H4 (cell line): ENCODE measurements at regions not wholly inside any gene's neighbourhood (a gene's known extent, or its start where the extent isn't known, plus 50 kb on each side); places are given as distances from the start of the nearest gene placed in this dataset.

ENCODE experiments used
- DNase-seq: peaks from one replicate; pipeline ENCODE4 v3.0.0-alpha.2; 2015; ENCODE audit warnings: low spot score

DNA sequence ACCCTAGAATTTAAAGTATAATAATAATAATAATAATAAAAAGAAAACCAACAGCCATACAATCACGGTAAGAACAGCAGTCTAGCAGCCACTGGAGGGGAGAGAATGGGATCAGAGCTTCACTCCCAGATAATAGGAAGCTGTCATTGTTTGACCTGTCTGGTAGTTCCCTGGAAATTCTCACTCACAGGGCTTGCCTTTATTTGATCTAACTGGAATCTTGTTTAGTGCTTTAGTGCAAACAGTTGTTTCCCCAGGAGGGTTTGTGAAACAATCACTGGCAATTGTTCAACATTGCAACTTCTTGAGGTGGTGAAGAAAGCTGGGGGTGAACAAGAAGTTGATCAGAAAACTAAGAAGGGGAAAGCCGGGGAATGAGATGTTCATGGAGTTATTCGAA lies 68.7 kb upstream of the PTCSC3 start:
- no peak for DNase-seq

DNA sequence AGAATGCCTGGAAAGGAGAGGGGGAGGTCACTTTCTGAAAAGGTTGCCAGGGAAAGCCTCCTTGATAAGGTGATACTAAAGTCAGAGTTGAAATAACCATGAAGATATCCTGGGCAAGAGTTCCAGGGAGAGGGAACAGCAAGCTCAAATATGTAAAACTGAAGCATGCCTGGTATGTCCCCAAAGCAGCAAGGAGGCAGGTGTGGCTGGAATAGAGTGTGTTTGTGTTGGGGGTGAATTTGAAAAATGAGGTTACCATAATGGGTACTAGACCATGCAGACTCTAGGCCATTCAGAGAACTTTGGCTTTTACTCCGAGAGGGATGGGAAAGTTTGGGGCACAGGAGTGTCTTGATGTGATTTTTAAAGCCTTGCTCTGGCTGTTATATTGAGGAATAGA lies 66.7 kb upstream of the PTCSC3 start:
- no peak for DNase-seq

DNA sequence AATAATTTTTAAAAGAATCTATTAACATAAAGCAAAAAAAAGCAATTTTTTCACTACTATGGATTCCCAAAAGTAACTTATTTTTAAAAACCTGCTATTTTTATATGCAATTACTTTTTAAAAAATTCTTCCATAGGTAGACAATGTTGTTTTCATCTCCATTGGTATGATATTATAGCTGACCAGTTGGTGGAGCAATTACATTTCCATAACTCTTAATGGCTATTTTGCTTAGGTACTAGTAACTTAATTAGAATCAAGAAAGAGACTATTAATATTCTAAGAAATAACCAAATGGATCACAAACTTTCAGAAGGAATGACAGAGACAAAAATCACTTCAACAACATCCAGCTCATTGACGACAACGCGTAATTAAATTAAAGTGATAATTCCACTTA lies 64.7 kb upstream of the PTCSC3 start:
- no peak for DNase-seq

DNA sequence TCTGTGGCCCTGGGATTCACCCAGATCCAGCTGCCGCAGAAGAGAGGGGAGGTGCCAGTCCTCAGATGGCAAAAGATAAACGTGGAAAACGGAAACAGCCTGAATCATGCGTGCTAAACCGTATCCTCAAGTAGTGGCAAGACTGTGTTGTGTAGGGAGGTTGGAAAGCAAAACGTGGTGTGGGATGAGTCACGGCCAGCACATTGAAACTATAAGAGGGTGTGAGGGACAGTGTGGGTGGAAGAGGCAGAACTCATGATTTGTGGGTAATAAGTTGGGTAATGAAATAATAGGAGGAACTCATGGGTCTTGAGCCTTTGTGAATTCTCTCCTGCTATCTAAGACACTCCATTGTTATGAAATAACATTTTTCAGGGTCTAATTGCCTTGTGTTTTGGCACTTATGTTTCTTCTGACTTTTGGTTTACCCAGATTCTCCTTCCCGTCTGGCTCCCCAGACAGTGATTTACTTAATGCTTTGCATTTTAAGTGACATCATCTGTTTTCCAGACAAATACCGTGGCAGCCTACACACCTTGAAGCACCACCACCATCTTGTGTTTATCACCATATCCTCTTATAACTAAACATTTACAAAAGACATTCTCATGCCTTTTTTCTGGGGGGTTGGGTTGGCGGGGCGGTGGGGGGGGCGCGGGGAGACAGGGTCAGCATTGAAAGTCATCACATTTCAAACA lies 62.3 kb upstream of the PTCSC3 start:
- DNase-seq, result peak; percentile 90

- no peak for DNase-seq
Observed at GRCh38 chr14:36233217-36233616, 56.7 kb upstream of the PTCSC3 start.

DNA sequence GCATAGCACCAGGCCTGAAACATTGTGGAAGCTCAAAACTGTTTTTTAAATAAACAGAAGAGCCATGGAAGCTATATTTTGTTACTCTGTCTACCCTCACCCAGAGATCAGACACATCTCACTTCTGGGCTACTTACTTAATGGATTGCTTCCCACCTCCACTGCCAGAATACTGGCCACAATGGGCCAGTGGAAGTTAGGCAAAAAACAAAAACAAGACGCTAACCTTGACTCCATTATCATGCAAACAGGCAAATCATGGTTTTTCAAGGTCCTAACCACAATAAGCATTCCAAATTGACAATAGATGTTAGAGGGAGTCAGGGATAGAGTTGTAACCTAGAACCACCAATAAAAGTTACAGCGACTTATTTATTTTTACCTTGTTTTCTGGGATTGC lies 52.7 kb upstream of the PTCSC3 start:
- no peak for DNase-seq

DNA sequence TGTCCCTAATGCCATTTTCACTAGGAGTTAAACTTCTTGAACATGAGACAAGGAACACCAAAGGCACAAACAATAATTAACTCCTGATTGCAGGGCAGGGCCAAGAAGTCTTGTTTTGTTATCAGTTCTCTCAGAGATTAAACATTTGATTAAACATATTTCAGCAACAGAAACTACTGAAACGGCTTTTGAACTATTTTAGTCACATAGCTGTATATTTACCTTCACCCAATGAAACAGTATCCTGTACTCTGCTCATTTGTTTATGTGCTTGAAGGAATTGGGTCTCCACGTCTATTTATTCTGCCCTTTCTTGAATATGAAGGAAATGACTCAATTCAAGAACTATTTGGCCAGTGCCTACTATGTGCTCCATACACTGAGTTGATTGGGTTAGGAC lies 51.3 kb upstream of the PTCSC3 start:
- DNase-seq, result peak; percentile 51

DNA sequence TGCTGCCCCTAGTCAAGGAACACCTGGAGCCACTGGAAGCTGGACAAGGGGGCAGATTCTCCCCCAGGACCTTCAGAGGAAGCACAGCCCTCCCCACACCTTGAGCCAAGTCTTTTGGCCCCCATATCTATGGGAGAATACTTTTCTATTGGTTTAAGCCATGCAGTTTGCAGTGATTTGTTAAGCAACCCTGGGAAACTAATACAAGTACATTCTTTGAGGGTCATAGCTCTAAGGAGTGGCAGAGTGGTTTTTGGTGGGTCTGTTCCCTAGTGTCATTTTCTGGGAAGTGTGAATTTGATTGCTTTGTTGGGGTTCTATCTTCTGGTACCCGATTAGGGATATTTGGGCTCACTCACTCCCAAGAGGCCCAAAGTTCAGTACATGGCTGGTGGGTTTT lies 50.8 kb upstream of the PTCSC3 start:
- DNase-seq, result no peak
